NCI-H146 treated with DMSO at 0.1 percent for 48 hours (cell line): ENCODE measurements at regions not wholly inside any gene's neighbourhood (a gene's known extent, or its start where the extent isn't known, plus 50 kb on each side); places are given as distances from the start of the nearest gene placed in this dataset.

Source experiments
- DNase-seq: peaks from one replicate; lab custom pipeline; 2025; ENCODE audit not compliant: unreplicated experiment; lab: John Stamatoyannopoulos, UW

DNA sequence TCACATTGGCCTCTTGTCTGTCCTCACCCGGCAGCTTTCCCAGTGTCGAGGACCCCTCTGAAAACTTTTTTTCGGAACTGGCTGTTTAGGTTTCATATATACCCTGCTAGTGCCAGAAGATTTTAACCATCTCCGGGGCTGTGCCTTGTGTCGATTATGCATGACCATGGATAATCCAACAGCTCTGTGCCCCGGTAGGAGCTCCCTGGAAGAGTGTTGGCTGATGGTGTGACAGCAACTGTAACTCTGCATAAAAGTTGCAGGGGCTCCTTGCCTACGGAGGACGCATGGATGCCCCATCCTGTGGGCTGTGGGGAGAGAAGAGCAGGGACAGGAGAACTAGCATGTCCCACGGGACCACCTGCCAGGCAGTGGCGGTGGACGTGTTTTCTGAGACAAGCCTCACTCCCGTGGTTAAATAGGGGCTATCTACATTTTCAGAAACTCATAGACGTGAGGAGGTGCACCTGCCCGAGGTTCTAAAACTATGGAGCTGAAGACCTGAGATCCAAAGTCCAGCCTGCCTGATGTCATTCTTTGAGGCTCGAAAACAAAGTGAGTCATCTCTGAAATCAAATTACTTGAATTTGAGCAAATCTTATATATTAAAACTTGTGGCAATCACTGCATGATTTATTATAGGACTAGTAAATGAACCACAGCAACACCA lies 437.2 kb upstream of the HS6ST1 start:
- no peak for DNase-seq

DNA sequence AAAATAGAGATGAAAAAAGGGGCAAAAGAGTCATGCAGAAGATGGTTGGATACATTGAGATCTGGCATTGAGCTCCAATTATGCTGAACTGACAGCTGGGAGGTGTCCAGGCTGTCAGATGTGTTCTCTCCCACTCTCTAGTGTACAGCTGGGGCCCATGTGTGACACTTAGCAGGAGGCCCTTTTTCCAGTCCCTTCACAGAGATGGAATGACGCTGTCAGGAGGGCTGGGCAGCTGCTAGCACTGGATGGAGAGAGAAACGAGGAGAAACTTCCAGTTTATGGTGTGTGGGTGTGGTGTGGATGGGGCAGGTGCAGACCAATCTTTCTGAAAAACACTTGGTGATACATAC lies 437.7 kb upstream of the HS6ST1 start:
- no peak for DNase-seq

GRCh38 chr2:128765811-128766210 lies 447.1 kb upstream of the HS6ST1 start:
- no peak for DNase-seq

- no peak for DNase-seq
These were observed 449.4 kb upstream of the HS6ST1 start for GRCh38 chr2:128768041-128768440.

DNA sequence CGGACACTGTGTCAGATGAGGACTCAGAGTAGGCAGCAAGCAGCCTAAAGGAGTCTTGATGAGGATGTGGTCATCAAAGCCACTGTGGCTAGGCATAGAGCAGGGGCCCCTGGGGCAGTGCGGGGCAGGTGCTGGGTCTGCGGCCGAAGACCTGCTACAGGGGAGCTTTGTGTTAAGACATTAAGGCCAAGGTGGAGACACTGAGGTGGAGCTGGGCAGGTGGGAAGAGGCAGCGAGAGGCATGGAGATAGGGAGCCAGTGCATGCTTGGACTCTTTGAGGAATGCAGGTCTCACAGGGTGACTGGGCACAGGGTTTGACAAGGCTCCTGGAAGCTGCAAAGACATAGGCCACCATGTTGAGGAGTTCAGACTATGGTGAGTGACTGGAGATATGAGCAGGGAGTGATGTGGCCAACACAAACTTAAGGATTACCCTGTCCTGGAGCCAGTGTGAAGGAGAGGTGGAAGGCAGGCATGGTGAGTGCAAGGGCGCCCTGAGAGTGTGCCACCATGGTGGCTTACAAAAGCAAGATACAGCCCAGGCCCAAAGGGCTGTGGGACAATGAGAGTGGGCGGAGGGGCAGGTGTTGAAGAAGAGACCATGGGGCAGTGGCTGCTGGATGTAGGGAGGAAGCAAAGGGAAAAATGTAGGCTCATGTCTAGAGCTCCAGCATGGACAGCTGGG lies 450.9 kb upstream of the HS6ST1 start:
- DNase-seq: no peak

GRCh38 chr2:128770143-128771085 lies 451.7 kb upstream of the HS6ST1 start:
- DNase-seq: no peak

- DNase-seq: no peak
These were observed 452.7 kb upstream of the HS6ST1 start for GRCh38 chr2:128771401-128771800.

- DNase-seq: no peak
These were observed 454.0 kb upstream of the HS6ST1 start for GRCh38 chr2:128772671-128773070.

DNA sequence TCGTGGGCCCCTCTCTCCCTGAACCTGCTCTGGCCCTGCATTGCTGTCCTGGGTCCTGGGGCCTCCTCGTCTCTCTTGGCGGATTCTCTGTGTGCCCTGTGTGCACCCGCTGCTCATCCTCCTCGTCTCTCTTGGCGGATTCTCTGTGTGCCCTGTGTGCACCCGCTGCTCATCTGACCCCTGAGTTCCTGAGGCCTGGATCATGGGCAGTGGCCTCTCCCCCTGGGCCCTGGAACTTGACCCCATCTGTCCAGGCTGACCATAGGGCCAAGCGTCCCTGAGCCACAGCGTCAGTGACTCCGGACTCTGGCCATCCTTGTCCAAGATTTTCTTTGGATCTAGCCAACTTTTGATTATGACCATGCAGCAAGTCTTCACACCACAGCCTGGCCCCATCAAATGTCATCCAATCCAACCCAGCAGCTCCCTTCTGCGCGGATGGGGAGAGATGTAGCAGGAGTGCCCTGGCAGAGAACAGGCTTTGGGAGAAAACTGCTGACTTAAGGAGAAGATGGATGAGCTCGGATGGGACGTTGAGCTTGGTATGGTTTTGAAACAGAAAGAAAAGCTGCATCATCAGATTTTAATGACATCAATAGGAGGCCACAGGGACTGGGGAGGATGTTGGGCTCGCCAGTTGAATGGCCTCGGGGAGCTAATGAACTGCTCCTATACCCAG lies 455.1 kb upstream of the HS6ST1 start:
- no peak for DNase-seq

- DNase-seq: no peak
These were observed 455.9 kb upstream of the HS6ST1 start for GRCh38 chr2:128774320-128775216.

GRCh38 chr2:128775217-128775913 lies 456.7 kb upstream of the HS6ST1 start:
- no peak for DNase-seq

- DNase-seq: no peak
These were observed 457.2 kb upstream of the HS6ST1 start for GRCh38 chr2:128775914-128776285.

DNA sequence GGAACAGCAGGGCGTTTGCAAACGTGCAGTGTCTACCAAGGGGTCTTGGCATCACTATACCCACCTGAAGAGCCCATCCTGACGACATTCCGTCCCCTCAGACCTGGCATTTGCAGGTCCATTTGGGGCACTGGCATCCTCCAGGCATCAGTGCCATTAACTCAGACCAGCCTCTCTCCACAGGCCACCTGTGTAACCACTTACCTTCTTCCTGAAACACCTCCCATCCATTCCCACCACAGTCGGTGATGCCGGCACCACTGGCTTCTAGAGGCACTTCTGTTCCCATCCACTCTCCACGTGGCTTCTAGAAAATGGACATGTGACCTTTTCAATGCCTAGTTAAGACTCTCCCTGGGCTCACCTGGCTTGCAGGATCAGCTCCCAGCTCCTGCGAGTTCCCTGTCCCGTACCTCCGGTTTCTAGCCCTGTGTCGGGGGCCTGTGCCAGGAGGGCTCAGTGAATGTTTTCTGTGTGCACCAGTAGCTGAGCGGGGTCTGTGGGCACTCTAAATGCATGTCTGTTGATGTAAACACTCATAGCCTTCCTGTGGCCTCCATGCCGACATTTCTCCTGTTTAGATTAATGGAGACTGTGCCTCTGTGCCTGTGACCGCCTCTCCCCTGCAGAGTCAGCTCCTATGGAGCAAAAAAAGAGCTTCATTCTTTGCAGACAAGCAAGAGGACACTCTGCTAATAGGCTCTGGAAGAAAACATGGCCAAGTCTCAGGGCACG lies 458.0 kb upstream of the HS6ST1 start:
- no peak for DNase-seq

GRCh38 chr2:128777196-128778035 lies 458.7 kb upstream of the HS6ST1 start:
- DNase-seq: no peak

GRCh38 chr2:128778843-128779242 lies 460.2 kb upstream of the HS6ST1 start:
- DNase-seq: no peak

DNA sequence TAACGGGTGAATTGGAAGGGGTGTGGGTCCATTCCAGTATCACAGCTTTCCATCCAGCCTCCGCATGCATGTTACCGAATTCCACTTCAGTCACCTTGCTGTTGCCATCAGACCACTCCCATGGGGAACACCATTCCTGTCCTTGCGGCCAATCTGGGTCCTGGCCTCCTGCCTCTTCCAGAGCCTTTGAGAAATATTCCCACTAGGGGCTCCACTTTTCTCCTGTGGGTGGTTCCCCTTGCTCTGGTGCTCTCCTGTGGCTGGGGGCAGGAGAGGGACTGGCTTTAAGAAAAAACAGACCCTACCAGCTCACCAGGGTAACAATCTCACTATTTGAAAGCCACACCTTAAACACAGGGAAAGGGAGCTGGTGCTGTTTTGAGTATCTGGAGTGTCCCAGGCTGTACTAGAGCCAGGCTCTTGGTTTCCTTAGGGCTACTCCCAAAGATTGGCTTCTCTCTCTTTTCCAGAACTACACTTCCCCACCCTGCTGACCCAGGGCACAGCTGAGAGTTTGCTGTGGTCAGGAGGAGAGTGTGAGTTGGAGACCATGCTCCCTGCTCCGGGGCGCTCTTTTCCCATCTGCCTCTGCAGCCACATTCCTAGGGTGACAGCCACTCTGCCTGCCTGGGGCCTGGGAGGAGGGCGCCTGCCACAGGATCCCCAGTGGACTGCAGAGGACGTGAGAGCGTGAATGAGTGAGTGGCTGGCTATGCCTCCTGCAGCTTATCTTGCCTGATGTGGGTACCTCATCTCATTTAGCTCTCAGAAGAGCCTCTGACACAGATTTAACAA lies 460.8 kb upstream of the HS6ST1 start:
- no peak for DNase-seq

DNA sequence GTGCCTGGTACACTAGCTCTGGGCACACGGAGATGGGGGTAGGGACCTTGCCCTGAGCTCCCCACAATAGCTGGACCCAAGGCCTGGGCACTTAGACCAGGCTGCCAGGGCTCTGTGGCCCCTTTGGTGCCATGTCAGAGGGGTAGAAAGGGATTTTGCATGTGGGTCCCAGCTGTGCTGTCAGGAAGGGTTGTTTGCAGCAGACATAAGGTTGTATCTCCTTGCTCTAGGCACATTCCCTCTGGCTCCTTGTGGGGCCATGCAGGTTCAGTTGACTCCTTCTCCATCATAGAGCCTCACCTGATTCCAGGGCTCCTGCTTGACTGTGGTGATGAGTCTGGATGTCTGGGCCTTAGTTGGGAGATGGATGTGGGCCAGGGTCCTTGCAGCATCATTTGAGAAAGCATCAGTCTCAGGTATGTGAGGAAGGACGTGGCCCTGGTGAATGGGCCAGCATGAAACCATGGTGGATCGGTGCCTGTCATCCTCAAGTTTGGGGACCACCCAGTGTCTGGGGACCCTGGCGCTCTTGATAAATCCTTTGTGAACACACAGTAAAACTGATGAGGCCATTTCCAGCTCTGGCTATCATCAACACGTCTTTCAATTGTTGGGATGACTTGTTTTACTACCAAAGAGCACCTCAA lies 461.9 kb upstream of the HS6ST1 start:
- no peak for DNase-seq
